ENCODE measurements at regions not wholly inside any gene's neighbourhood (a gene's known extent, or its start where the extent isn't known, plus 50 kb on each side); places are given as distances from the start of the nearest gene placed in this dataset.

GRCh38 chr7:19377611-19378344 is 232.6 kb upstream of the FERD3L start:
- H3K27ac ChIP-seq: no peak overlapping the region
- no peaks in the 10 kb centered on the region for H3K9me3 ChIP-seq
- no peaks in the 10 kb centered on the region for H3K36me3 ChIP-seq
- no peaks in the 10 kb centered on the region for H3K4me1 ChIP-seq (ENCODE audit: control insufficient read depth in 1 of 2, low read depth in 2 of 2)
- TF ChIP-seq CTCF (IDR thresholded peaks at IDR 0.05): no peak
- DNase-seq (ENCODE audit: low spot score) (no peak), ATAC-seq (ENCODE audit: insufficient number of reproducible peaks, low FRiP score, low read depth) (no peak)
- no peak overlapping the region for H3K4me3 ChIP-seq
- H3K27me3 ChIP-seq (replicated peaks; ENCODE audit: insufficient read depth): no peaks in the 10 kb centered on the region

GRCh38 chr7:19376538-19376937 is 231.3 kb upstream of the FERD3L start:
- Histone ChIP-seq H3K4me1 (ENCODE audit: control insufficient read depth in 1 of 2, low read depth in 2 of 2) (no peaks in the 10 kb centered on the region), H3K4me3 (no peak overlapping the region), H3K27me3 (replicated peaks; ENCODE audit: insufficient read depth) (no peaks in the 10 kb centered on the region), H3K27ac (no peak overlapping the region), H3K9me3 (no peaks in the 10 kb centered on the region), H3K36me3 (no peaks in the 10 kb centered on the region)
- ATAC-seq (ENCODE audit: insufficient number of reproducible peaks, low FRiP score, low read depth) (no peak), DNase-seq (ENCODE audit: low spot score) (no peak)
- TF ChIP-seq CTCF (IDR thresholded peaks at IDR 0.05): no peak

GRCh38 chr7:19375976-19376375 is 230.8 kb upstream of the FERD3L start:
- Histone ChIP-seq H3K4me1 (ENCODE audit: control insufficient read depth in 1 of 2, low read depth in 2 of 2) (no peaks in the 10 kb centered on the region), H3K9me3 (no peaks in the 10 kb centered on the region), H3K36me3 (no peaks in the 10 kb centered on the region), H3K4me3 (no peak overlapping the region), H3K27ac (no peak overlapping the region), H3K27me3 (replicated peaks; ENCODE audit: insufficient read depth) (no peaks in the 10 kb centered on the region)
- no peak for ATAC-seq (ENCODE audit: insufficient number of reproducible peaks, low FRiP score, low read depth)
- TF ChIP-seq CTCF (IDR thresholded peaks at IDR 0.05): no peak
- no peak for DNase-seq (ENCODE audit: low spot score)

DNA sequence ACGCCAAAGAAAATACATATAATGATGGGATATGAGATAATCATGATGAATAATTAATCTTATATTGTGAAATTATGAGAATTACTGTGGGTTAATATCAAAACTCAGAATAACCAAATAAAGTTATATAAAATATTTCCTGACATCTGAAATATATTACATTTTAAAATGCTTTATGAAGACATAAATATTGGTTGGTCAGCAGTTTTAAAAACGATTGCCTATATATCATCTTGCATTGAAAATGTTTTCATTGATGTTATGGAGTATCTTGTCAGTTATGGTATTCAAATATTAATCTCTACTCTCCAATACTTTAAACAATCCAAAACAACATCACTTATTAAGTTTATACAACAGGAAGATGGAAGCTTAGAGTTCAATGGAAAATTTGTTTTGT is 228.1 kb upstream of the FERD3L start:
- DNase-seq (ENCODE audit: low spot score) (no peak), ATAC-seq (ENCODE audit: insufficient number of reproducible peaks, low FRiP score, low read depth) (no peak)
- H3K36me3 ChIP-seq: no peaks in the 10 kb centered on the region
- H3K9me3 ChIP-seq: no peaks in the 10 kb centered on the region
- no peak for TF ChIP-seq CTCF (IDR thresholded peaks at IDR 0.05)
- H3K27ac ChIP-seq: no peak overlapping the region
- H3K27me3 ChIP-seq (replicated peaks; ENCODE audit: insufficient read depth): no peaks in the 10 kb centered on the region
- no peak overlapping the region for H3K4me3 ChIP-seq
- H3K4me1 ChIP-seq (ENCODE audit: control insufficient read depth in 1 of 2, low read depth in 2 of 2): no peaks in the 10 kb centered on the region

DNA sequence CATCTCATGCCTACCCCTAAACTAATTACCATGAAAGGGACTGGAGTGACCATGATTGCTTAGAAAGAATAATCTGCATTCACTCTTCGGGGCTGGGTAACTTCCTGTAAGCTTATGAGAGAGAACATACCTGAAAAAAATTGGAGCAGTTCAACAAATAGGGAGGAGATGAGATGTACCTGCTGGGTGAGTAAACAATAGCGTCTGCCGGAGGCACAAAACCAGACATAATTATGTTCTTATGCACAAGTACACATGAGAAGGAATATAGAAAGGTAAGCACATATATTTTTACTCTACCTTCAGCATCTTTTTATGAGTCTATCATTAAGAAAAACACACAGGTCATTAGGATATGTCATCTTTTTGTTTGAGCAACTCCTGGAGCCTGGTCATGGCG is 224.6 kb upstream of the FERD3L start:
- DNase-seq (ENCODE audit: low spot score): no peak
- Histone ChIP-seq H3K4me3 (no peak overlapping the region), H3K4me1 (ENCODE audit: control insufficient read depth in 1 of 2, low read depth in 2 of 2) (no peaks in the 10 kb centered on the region), H3K27me3 (replicated peaks; ENCODE audit: insufficient read depth) (no peaks in the 10 kb centered on the region), H3K36me3 (no peaks in the 10 kb centered on the region), H3K27ac (no peak overlapping the region), H3K9me3 (no peaks in the 10 kb centered on the region)
- no peak for ATAC-seq (ENCODE audit: insufficient number of reproducible peaks, low FRiP score, low read depth)
- no peak for TF ChIP-seq CTCF (IDR thresholded peaks at IDR 0.05)

Measured in thoracic aorta (tissue), 2 donors.